Activated T-helper 1 cell treated with anti-CD3 and anti-CD28 coated beads, Interleukin-12 subunit alpha, Interleukin-12 subunit beta, Interleukin-2, Interleukin-4 antibody, amounts not matched to agents 30 ng/mL and 10 ng/mL and 1 ng/mL, durations not matched to agents 14 hours and 24 hours and 36 hours (primary cell): ENCODE measurements at regions not wholly inside any gene's neighbourhood (a gene's known extent, or its start where the extent isn't known, plus 50 kb on each side); places are given as distances from the start of the nearest gene placed in this dataset.

Source experiments
- DNase-seq: peaks from one replicate; pipeline ENCODE4 v3.0.0; 2021; ENCODE audit warnings: low spot score
- H3K27ac Mint-ChIP-seq: one replicate; pipeline ENCODE4 v1.8.0; 2021; ENCODE audit warnings: mild to moderate bottlenecking, mixed read lengths
- H3K27me3 Mint-ChIP-seq: one replicate; pipeline ENCODE4 v1.8.0; 2022; ENCODE audit warnings: mild to moderate bottlenecking, moderate library complexity, mixed read lengths; ENCODE audit not compliant: insufficient read depth
- H3K36me3 Mint-ChIP-seq: one replicate; pipeline ENCODE4 v1.8.0; 2021; ENCODE audit warnings: low read depth, mixed read lengths
- H3K4me1 Mint-ChIP-seq: one replicate; pipeline ENCODE4 v1.8.0; 2021; ENCODE audit warnings: low read depth, mixed read lengths
- H3K4me3 Mint-ChIP-seq: one replicate; pipeline ENCODE4 v1.8.0; 2021; ENCODE audit warnings: mild to moderate bottlenecking, moderate library complexity, mixed read lengths
- H3K9me3 Mint-ChIP-seq: one replicate; pipeline ENCODE4 v1.8.0; 2021; ENCODE audit warnings: mixed read lengths
- intact Hi-C: fragments of 100-400 bp; cut with micrococcal nuclease; formaldehyde crosslinking; loops from one replicate; pipeline ENCODE4 v1.15.1; 2024

DNA sequence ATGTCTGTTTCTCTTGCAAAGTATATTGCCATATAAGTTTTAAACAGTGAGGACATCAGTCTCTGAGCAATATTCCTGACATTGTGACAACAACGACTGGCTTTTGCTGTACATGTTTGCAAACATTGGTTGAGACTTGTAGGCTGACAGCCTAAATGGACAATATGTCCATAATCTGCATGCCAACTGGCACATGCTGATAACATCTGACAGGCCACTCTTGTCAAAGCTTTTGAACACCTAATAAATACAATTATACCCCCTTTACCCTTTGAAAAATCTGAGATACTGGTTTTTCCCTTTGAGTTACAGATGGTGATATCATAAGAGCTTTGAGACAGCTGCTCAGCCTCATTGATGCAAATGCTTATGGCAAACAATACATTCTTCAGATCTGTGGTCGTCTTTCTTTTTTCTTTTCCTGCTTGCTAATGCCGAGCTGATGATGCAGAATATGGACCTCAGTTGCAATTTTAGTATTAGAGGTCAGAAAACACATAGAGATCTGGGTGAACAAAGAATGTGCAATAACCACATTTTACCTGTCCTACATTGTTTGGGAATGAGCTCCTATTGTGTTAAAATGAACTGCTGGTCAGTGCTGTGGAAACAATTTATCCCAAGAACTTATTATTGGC, 114.9 kb downstream of the RFC3 start:
- no peaks in the 10 kb centered on the region for H3K9me3 Mint-ChIP-seq
- no peak overlapping the region for H3K27ac Mint-ChIP-seq
- no peak for DNase-seq
- no peaks in the 10 kb centered on the region for H3K36me3 Mint-ChIP-seq
- H3K4me1 Mint-ChIP-seq, result no peaks in the 10 kb centered on the region
- no peak overlapping the region for H3K4me3 Mint-ChIP-seq
- H3K27me3 Mint-ChIP-seq, result peaks cover 2% of the 10 kb centered on the region
- intact Hi-C loops, result no loop called here

DNA sequence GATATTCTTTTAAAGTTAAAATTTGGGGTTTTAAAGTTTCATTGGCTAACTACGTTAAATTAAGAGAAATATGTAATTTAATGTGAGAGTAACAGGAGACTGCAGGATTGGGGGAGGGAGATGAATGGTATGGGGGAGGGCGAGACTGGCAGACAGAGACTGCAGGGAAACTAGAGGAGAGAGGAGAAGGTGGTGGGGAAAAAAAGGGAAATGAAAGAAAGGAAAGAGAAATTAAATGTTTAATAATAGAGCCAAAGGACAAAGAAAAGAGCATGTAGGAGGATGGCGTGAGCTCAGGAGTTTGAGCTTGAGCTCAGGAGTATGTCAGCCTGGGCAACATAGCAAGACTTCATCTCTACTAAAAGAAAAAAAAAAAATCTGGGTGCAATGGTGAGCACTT, 115.9 kb downstream of the RFC3 start:
- DNase-seq, result no peak
- H3K4me3 Mint-ChIP-seq, result no peak overlapping the region
- H3K36me3 Mint-ChIP-seq, result no peaks in the 10 kb centered on the region
- H3K9me3 Mint-ChIP-seq, result no peaks in the 10 kb centered on the region
- H3K4me1 Mint-ChIP-seq, result no peaks in the 10 kb centered on the region
- peaks cover 2% of the 10 kb centered on the region for H3K27me3 Mint-ChIP-seq
- intact Hi-C loops, result no loop called here
- no peak overlapping the region for H3K27ac Mint-ChIP-seq

GRCh38 chr13:33934343-33934742, 116.4 kb downstream of the RFC3 start:
- intact Hi-C loops, result no loop called here
- no peak for DNase-seq
- Mint-ChIP-seq H3K4me1 (no peaks in the 10 kb centered on the region), H3K27me3 (peaks cover 2% of the 10 kb centered on the region), H3K9me3 (no peaks in the 10 kb centered on the region), H3K4me3 (no peak overlapping the region), H3K27ac (no peak overlapping the region), H3K36me3 (no peaks in the 10 kb centered on the region)

GRCh38 chr13:33934951-33935371, 117.0 kb downstream of the RFC3 start:
- Mint-ChIP-seq H3K36me3 (no peaks in the 10 kb centered on the region), H3K4me3 (no peak overlapping the region), H3K27ac (no peak overlapping the region), H3K27me3 (peaks cover 2% of the 10 kb centered on the region), H3K4me1 (no peaks in the 10 kb centered on the region), H3K9me3 (no peaks in the 10 kb centered on the region)
- intact Hi-C loops, result no loop called here
- DNase-seq, result no peak

- DNase-seq, result no peak
- no peaks in the 10 kb centered on the region for H3K36me3 Mint-ChIP-seq
- no peaks in the 10 kb centered on the region for H3K9me3 Mint-ChIP-seq
- intact Hi-C loops, result no loop called here
- H3K4me1 Mint-ChIP-seq, result no peaks in the 10 kb centered on the region
- H3K27me3 Mint-ChIP-seq, result peaks cover 2% of the 10 kb centered on the region
- no peak overlapping the region for H3K4me3 Mint-ChIP-seq
- no peak overlapping the region for H3K27ac Mint-ChIP-seq
Measured at GRCh38 chr13:33935969-33936368, 118.0 kb downstream of the RFC3 start.

GRCh38 chr13:33937373-33938098, 119.6 kb downstream of the RFC3 start:
- no peak overlapping the region for H3K27ac Mint-ChIP-seq
- H3K4me1 Mint-ChIP-seq, result no peaks in the 10 kb centered on the region
- H3K27me3 Mint-ChIP-seq, result peaks cover 2% of the 10 kb centered on the region
- no peak overlapping the region for H3K4me3 Mint-ChIP-seq
- DNase-seq, result no peak
- intact Hi-C loops, result no loop called here
- no peaks in the 10 kb centered on the region for H3K36me3 Mint-ChIP-seq
- H3K9me3 Mint-ChIP-seq, result no peaks in the 10 kb centered on the region

GRCh38 chr13:33940256-33940655, 122.3 kb downstream of the RFC3 start:
- no peak for DNase-seq
- H3K36me3 Mint-ChIP-seq, result no peaks in the 10 kb centered on the region
- H3K4me3 Mint-ChIP-seq, result no peak overlapping the region
- no peaks in the 10 kb centered on the region for H3K4me1 Mint-ChIP-seq
- no peak overlapping the region for H3K27ac Mint-ChIP-seq
- H3K9me3 Mint-ChIP-seq, result no peaks in the 10 kb centered on the region
- intact Hi-C loops, result no loop called here
- H3K27me3 Mint-ChIP-seq, result no peaks in the 10 kb centered on the region

GRCh38 chr13:33940898-33941297, 122.9 kb downstream of the RFC3 start:
- intact Hi-C loops, result no loop called here
- no peak for DNase-seq
- Mint-ChIP-seq H3K27me3 (no peaks in the 10 kb centered on the region), H3K9me3 (no peaks in the 10 kb centered on the region), H3K27ac (no peak overlapping the region), H3K4me1 (no peaks in the 10 kb centered on the region), H3K36me3 (no peaks in the 10 kb centered on the region), H3K4me3 (no peak overlapping the region)

DNA sequence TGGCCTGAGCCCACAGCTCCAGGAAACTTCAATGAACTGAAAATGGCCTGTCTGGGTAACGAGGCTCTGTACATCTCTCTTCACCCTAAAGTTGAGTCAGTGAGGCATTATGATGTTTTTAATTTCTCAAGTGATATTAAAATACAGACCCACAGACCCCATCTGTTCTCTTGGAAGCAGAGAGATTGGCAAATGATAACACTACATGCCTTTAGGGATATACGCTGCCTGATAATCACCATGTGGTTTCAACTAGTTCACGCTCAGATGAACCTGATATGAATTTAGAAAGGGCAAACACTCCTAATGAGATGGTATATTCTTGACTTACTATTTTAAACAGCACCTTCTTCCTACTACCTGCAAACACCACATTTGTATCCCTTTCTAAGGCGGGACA, 127.5 kb downstream of the RFC3 start:
- no peaks in the 10 kb centered on the region for H3K4me1 Mint-ChIP-seq
- no peak for DNase-seq
- H3K27ac Mint-ChIP-seq, result no peak overlapping the region
- intact Hi-C loops, result no loop called here
- H3K36me3 Mint-ChIP-seq, result no peaks in the 10 kb centered on the region
- H3K4me3 Mint-ChIP-seq, result no peak overlapping the region
- no peaks in the 10 kb centered on the region for H3K9me3 Mint-ChIP-seq
- H3K27me3 Mint-ChIP-seq, result no peaks in the 10 kb centered on the region

- Mint-ChIP-seq H3K36me3 (no peaks in the 10 kb centered on the region), H3K4me1 (no peaks in the 10 kb centered on the region), H3K4me3 (no peak overlapping the region), H3K27me3 (no peaks in the 10 kb centered on the region), H3K9me3 (no peaks in the 10 kb centered on the region), H3K27ac (no peak overlapping the region)
- intact Hi-C loops, result no loop called here
- no peak for DNase-seq
Measured at GRCh38 chr13:33953203-33953602, 135.3 kb downstream of the RFC3 start.

DNA sequence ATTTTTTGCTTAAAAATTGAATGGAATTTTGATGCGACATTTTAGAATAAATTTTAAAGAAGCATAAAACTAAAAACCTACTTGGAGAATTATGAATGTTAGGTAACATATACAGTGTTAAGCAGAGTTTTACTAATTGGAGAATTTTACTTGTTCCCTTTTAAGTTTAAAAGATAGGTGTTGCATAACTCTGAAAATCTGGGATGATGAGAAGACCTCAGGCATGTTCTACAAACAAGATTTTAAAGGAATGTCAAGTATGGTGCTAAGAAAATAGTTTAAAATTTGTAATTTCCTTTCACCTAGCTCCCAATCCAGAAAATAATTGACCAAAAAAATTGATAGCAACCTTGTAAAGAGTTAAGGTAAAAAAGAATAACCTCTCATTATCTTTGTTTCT, 135.8 kb downstream of the RFC3 start:
- Mint-ChIP-seq H3K36me3 (no peaks in the 10 kb centered on the region), H3K9me3 (no peaks in the 10 kb centered on the region), H3K27me3 (no peaks in the 10 kb centered on the region), H3K4me3 (no peak overlapping the region), H3K27ac (no peak overlapping the region), H3K4me1 (no peaks in the 10 kb centered on the region)
- intact Hi-C loops, result no loop called here
- DNase-seq, result no peak

- Mint-ChIP-seq H3K4me3 (no peak overlapping the region), H3K27ac (no peak overlapping the region), H3K9me3 (no peaks in the 10 kb centered on the region), H3K27me3 (no peaks in the 10 kb centered on the region), H3K4me1 (no peaks in the 10 kb centered on the region), H3K36me3 (no peaks in the 10 kb centered on the region)
- no peak for DNase-seq
- intact Hi-C loops, result no loop called here
Measured at GRCh38 chr13:33956346-33956745, 138.4 kb downstream of the RFC3 start.

GRCh38 chr13:33957497-33957905, 139.6 kb downstream of the RFC3 start:
- intact Hi-C loops, result no loop called here
- Mint-ChIP-seq H3K9me3 (no peaks in the 10 kb centered on the region), H3K27me3 (no peaks in the 10 kb centered on the region), H3K36me3 (no peaks in the 10 kb centered on the region), H3K27ac (no peak overlapping the region), H3K4me1 (no peaks in the 10 kb centered on the region), H3K4me3 (no peak overlapping the region)
- DNase-seq, result no peak

- Mint-ChIP-seq H3K4me1 (no peaks in the 10 kb centered on the region), H3K27ac (no peak overlapping the region), H3K4me3 (no peak overlapping the region), H3K36me3 (no peaks in the 10 kb centered on the region), H3K9me3 (no peaks in the 10 kb centered on the region), H3K27me3 (no peaks in the 10 kb centered on the region)
- DNase-seq, result no peak
- intact Hi-C loops, result no loop called here
Measured at GRCh38 chr13:33958964-33959363, 141.0 kb downstream of the RFC3 start.
